GM19240 (cell line): ENCODE measurements at regions not wholly inside any gene's neighbourhood (a gene's known extent, or its start where the extent isn't known, plus 50 kb on each side); places are given as distances from the start of the nearest gene placed in this dataset.
A peak's percentile ranks its signal among the peaks of the same experiment; 100 is the strongest.

Experiments used
- DNase-seq: peaks from one replicate; pipeline ENCODE4 v3.0.0; 2011; ENCODE audit warnings: low spot score; ENCODE audit not compliant: insufficient read length

DNA sequence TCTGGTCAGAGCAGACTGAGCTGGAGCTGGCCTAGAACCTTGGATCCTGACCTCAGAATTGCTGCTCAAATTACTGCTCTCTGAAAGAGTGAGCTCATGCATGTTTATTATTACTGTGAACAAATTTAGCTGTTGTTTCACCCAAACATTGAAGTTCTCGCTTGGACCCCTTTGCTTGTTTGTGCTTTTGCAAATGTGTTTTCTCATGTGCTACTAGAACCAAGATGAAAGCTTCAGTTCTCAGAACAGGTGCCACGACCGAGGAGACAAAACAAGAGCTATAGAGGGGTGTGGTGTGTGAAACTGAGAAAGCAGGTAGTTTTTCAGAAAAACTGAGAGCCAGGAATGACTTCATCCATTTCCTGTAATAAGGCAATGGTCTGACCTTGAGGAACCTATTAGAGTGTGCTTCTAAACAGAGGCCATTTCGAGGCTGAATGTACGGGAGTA, 50.0 kb upstream of the ESR1 start:
- peak; percentile 23 for DNase-seq
